NCI-H460 (cell line): ENCODE measurements at regions not wholly inside any gene's neighbourhood (a gene's known extent, or its start where the extent isn't known, plus 50 kb on each side); places are given as distances from the start of the nearest gene placed in this dataset.

Experiments
- DNase-seq: peaks from one replicate; pipeline ENCODE4 v3.0.0-alpha.2; 2016; ENCODE audit warnings: low read depth; ENCODE audit errors: extremely low read depth

- no peak for DNase-seq
Measured at GRCh38 chr2:20523073-20523798, 76.4 kb downstream of the RHOB start.

GRCh38 chr2:20523799-20524187, 76.9 kb downstream of the RHOB start:
- no peak for DNase-seq

- no peak for DNase-seq
Measured at GRCh38 chr2:20524412-20525040, 77.7 kb downstream of the RHOB start.

- DNase-seq = peak; percentile 90
Measured at GRCh38 chr2:20525041-20526035, 78.5 kb downstream of the RHOB start.

GRCh38 chr2:20526160-20526559, 79.3 kb downstream of the RHOB start:
- no peak for DNase-seq

DNA sequence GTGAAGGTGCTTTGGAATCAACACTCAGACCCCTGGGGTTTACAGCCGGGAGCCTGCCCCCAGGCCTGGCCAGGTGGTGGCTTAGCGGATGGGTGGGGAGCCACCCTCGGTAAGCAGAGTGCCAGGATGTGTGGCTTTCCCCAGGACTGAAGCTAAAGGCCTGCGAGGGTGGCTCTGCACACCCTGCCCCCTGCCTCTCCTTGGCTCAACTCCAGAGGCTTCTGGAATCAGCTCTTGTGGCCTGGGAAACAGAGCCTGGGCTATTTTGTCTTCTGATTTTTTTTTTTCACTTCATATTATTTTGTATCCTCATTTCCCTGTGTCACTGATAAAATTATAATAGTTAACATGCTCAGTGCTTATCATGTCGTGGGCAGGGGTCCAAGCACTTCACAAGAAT, 79.8 kb downstream of the RHOB start:
- DNase-seq = no peak

DNA sequence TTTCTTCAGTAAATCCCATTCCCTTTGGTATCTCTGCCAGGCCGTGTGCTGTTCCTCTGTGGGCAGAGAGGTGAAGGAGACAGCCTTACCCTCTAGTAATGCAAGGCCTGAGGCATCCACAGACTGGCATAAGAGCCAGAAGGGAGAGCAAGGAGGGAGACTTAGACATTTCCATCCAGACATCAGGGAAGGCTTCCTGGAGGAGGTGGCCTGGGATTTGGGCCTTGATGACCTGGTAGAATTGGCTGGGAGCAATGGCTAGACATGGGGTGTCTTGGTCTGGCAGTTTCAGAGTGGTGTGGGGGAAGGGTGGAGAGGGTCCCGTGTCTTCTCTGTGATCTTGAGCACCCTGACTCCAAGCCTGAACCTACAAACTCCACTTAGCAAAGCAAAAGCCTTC, 81.8 kb downstream of the RHOB start:
- no peak for DNase-seq

GRCh38 chr2:20530520-20530919, 83.6 kb downstream of the RHOB start:
- no peak for DNase-seq

GRCh38 chr2:20531633-20532262, 84.9 kb downstream of the RHOB start:
- no peak for DNase-seq

GRCh38 chr2:20532634-20533437, 86.0 kb downstream of the RHOB start:
- no peak for DNase-seq

GRCh38 chr2:20533993-20534622, 87.2 kb downstream of the RHOB start:
- DNase-seq = no peak

DNA sequence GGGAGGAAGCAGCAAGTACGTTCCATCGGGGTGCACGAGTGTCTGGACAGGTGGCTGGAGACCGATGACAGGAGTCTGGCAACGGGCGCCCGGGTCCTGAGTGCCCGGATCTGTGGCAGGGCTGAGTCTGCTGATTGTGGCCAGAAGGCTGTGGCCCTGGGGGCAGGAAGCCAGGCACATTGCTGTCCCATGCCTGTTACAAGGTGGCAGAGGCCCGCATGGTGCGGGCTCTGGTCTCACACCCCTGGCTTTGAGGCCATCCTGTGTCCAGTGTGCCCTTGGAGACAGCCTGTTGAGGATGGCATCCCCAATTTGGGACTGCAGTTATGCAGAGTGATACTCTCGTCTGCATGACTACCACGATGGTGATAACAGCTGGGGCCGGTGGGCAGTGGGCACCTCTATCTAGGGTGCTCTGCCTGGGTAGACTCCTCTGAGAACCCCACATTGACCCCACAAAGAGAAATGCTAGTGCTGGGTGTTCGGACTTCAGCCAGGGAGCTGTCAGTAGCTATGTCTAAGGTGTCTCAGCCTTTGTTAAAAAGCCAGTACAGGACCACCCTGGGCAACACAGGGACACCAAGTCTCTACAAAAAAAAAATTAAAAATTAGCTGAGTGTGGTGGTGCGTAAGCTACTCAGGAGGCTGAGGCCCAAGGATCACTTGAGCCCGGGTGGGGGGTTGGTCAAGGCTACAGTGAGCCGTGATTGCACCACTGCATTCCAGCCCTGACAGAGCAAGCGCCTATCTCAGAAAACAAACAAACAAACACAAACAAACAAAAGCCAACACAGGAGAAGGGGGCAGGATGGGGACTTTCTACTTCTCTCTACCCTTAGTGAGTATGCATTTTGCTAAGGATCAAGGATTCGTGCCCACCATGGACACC, 88.3 kb downstream of the RHOB start:
- peak; percentile 26 for DNase-seq

GRCh38 chr2:20536619-20537422, 89.9 kb downstream of the RHOB start:
- no peak for DNase-seq

DNA sequence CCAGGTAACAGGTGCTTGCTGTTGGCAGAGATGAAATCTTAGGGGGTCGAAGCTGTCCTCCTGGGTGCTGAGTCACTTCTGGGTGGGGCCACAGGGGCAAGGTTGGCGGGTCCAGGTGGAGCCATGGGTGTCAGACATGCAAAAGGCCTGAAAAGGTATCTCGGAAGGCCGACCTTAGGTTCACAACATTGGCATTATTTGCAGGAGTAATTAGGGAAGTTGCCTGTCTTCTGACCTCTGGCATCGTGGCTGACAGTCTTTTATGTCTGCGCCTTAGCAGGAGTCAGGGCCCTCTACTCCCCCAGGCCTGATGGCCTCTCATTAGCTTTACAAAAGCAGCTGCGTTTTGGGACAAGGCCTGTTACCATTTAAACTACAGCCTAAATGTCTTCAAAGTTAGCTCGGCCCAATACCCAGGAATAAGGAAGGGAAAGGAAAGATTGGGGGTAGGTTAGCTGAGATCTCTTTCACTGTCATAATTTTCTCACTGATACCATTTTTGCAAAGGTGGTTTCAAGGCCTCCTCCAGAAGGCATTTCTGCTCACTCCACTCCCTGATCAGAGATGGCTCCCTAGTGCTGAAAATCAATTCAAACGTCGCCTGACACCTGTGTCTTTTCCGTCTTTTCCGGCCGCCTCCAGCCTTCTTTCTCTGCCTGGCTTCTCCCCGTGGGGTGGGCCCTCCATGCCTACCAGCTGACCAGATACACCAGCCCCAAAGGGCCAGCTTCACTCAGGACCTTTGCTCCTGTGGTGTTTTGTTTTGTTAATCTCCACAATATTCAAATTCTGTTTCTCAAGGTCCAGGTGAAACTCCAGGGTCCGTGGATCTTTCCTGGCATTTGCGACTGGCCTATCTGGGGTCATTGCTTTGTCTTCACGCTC, 90.8 kb downstream of the RHOB start:
- DNase-seq = no peak

- no peak for DNase-seq
Measured at GRCh38 chr2:20538308-20539132, 91.6 kb downstream of the RHOB start.
